ENCODE measurements at regions not wholly inside any gene's neighbourhood (a gene's known extent, or its start where the extent isn't known, plus 50 kb on each side); places are given as distances from the start of the nearest gene placed in this dataset.

GRCh38 chr21:26773058-26773457 is 72.2 kb downstream of the ADAMTS1 start:
- ChIA-PET CTCF (no interaction called here), POLR2A (no interaction called here)
- Mint-ChIP-seq H3K27me3 (ENCODE audit: low read depth) (no peaks in the 10 kb centered on the region), H3K9me3 (no peaks in the 10 kb centered on the region), H3K4me1 (peaks cover 3% of the 10 kb centered on the region; the same call in 1 of the 2 replicates), H3K36me3 (no peaks in the 10 kb centered on the region), H3K4me3 (no peak overlapping the region), H3K27ac (no peak overlapping the region; the same call in 1 of the 2 replicates)
- DNase-seq (ENCODE audit: low spot score): no peak
- ATAC-seq: no peak
- TF ChIP-seq TEAD4 (CRISPR knock-in tag; IDR thresholded peaks at IDR 0.05) (no peak), HMGXB4 (CRISPR knock-in tag; IDR thresholded peaks at IDR 0.05) (no peak), NR3C1 (CRISPR knock-in tag; conservative IDR thresholded peaks at IDR 0.05; ENCODE audit: low read depth) (no peak), ZNF281 (CRISPR knock-in tag; IDR thresholded peaks at IDR 0.05) (no peak), IRF2 (CRISPR knock-in tag; IDR thresholded peaks at IDR 0.05; ENCODE audit: borderline replicate concordance, low read depth) (no peak), ZNF317 (CRISPR knock-in tag; IDR thresholded peaks at IDR 0.05; ENCODE audit: borderline replicate concordance, low read depth) (no peak), NR2C2 (CRISPR knock-in tag; IDR thresholded peaks at IDR 0.05) (no peak)

- ATAC-seq: no peak
- H3K27ac Mint-ChIP-seq: no peak overlapping the region
- no peaks in the 10 kb centered on the region for H3K36me3 Mint-ChIP-seq
- ChIA-PET CTCF (interaction anchor here (1.1 kb wide), 1 partner anchor 75 kb away, joined by 4 read pairs; no protein-coding TSS in a partner anchor), POLR2A (no interaction called here)
- no peak for DNase-seq (ENCODE audit: low spot score)
- H3K4me1 Mint-ChIP-seq: peaks cover 3% of the 10 kb centered on the region; the same call in 1 of the 2 replicates
- TF ChIP-seq CTCF (IDR thresholded peaks at IDR 0.05) (peak; percentile 14; the same call in 1 of the 2 replicates), ATF6 (CRISPR knock-in tag; IDR thresholded peaks at IDR 0.05) (no peak)
- no peaks in the 10 kb centered on the region for H3K27me3 Mint-ChIP-seq (ENCODE audit: low read depth)
- no peak overlapping the region for H3K4me3 Mint-ChIP-seq
- no peaks in the 10 kb centered on the region for H3K9me3 Mint-ChIP-seq
Observed at GRCh38 chr21:26769613-26770188, 75.5 kb downstream of the ADAMTS1 start.

GRCh38 chr21:26766826-26767325 is 78.3 kb downstream of the ADAMTS1 start:
- Mint-ChIP-seq H3K27ac (no peak overlapping the region), H3K9me3 (no peaks in the 10 kb centered on the region), H3K4me3 (no peak overlapping the region), H3K27me3 (ENCODE audit: low read depth) (no peaks in the 10 kb centered on the region), H3K36me3 (no peaks in the 10 kb centered on the region), H3K4me1 (no peaks in the 10 kb centered on the region)
- ATAC-seq (no peak), DNase-seq (ENCODE audit: low spot score) (no peak)
- ChIA-PET CTCF (no interaction called here), POLR2A (interaction anchor here (0.6 kb wide), 1 partner anchor 20 kb away, joined by 4 read pairs; no protein-coding TSS in a partner anchor)
- TF ChIP-seq ZBTB43 (CRISPR knock-in tag; IDR thresholded peaks at IDR 0.05): no peak
- no peak for TF ChIP-seq ZNF512 (CRISPR knock-in tag; IDR thresholded peaks at IDR 0.05; ENCODE audit: borderline replicate concordance)
- no peak for TF ChIP-seq E2F1 (CRISPR knock-in tag; IDR thresholded peaks at IDR 0.05)
- TF ChIP-seq IRF1 (CRISPR knock-in tag; IDR thresholded peaks at IDR 0.05): no peak
